ENCODE measurements at regions not wholly inside any gene's neighbourhood (a gene's known extent, or its start where the extent isn't known, plus 50 kb on each side); places are given as distances from the start of the nearest gene placed in this dataset.

DNA sequence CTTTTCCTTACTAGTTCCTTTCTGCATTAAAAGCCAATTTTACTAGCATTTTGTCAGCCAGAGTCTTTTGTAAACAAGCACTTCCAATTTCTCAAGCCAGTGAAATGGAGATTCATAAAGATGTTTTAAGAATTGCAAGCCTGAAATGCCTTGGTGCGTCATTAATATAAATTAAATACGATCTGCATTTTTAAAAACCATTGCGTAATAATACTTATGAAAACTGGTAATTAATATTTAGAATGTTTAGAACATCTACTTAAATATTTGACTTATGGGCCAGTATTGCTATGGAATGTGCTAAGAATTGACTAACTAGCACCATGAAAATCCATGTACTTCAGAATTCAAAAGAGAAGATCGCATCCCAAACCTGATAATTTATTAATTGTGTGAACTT lies 89.1 kb upstream of the PROX1 start:
- H3K4me1 Mint-ChIP-seq (ENCODE audit: unreplicated experiment): no peaks in the 10 kb centered on the region
- H3K9me3 Mint-ChIP-seq (ENCODE audit: unreplicated experiment): no peaks in the 10 kb centered on the region
- H3K36me3 Mint-ChIP-seq (ENCODE audit: unreplicated experiment): no peaks in the 10 kb centered on the region
- no peak for DNase-seq (ENCODE audit: extremely low spot score, unreplicated experiment)
- H3K27me3 Mint-ChIP-seq (ENCODE audit: unreplicated experiment): no peaks in the 10 kb centered on the region
- TF ChIP-seq, protein P1, sequence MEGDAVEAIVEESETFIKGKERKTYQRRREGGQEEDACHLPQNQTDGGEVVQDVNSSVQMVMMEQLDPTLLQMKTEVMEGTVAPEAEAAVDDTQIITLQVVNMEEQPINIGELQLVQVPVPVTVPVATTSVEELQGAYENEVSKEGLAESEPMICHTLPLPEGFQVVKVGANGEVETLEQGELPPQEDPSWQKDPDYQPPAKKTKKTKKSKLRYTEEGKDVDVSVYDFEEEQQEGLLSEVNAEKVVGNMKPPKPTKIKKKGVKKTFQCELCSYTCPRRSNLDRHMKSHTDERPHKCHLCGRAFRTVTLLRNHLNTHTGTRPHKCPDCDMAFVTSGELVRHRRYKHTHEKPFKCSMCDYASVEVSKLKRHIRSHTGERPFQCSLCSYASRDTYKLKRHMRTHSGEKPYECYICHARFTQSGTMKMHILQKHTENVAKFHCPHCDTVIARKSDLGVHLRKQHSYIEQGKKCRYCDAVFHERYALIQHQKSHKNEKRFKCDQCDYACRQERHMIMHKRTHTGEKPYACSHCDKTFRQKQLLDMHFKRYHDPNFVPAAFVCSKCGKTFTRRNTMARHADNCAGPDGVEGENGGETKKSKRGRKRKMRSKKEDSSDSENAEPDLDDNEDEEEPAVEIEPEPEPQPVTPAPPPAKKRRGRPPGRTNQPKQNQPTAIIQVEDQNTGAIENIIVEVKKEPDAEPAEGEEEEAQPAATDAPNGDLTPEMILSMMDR (IDR thresholded peaks at IDR 0.05): no peak
- no peak overlapping the region for H3K4me3 Mint-ChIP-seq (ENCODE audit: unreplicated experiment)
- H3K27ac Mint-ChIP-seq (ENCODE audit: unreplicated experiment): no peak overlapping the region

DNA sequence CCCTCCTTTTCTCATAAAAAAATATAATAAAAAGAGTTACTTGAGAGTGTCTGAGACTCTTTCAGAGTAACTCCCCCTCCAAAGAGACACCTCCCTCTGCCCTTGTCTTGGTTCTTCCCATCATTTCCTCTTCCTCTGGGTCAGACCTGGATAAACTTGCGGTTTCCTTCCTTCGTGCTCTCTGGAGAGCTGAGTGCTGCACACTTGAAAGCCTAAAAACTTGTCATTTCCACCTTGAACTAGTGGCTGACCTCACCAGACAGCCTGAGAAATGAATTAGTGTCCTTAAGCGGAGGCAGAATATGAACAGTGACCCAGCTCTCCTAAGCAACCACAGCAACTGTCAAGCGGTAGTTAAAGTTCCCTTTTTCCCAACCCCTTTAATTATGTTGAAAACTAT lies 88.4 kb upstream of the PROX1 start:
- no peaks in the 10 kb centered on the region for H3K36me3 Mint-ChIP-seq (ENCODE audit: unreplicated experiment)
- no peak for DNase-seq (ENCODE audit: extremely low spot score, unreplicated experiment)
- H3K27ac Mint-ChIP-seq (ENCODE audit: unreplicated experiment): no peak overlapping the region
- H3K27me3 Mint-ChIP-seq (ENCODE audit: unreplicated experiment): no peaks in the 10 kb centered on the region
- H3K4me1 Mint-ChIP-seq (ENCODE audit: unreplicated experiment): no peaks in the 10 kb centered on the region
- no peak overlapping the region for H3K4me3 Mint-ChIP-seq (ENCODE audit: unreplicated experiment)
- H3K9me3 Mint-ChIP-seq (ENCODE audit: unreplicated experiment): no peaks in the 10 kb centered on the region
- TF ChIP-seq, protein P1 (IDR thresholded peaks at IDR 0.05): no peak

DNA sequence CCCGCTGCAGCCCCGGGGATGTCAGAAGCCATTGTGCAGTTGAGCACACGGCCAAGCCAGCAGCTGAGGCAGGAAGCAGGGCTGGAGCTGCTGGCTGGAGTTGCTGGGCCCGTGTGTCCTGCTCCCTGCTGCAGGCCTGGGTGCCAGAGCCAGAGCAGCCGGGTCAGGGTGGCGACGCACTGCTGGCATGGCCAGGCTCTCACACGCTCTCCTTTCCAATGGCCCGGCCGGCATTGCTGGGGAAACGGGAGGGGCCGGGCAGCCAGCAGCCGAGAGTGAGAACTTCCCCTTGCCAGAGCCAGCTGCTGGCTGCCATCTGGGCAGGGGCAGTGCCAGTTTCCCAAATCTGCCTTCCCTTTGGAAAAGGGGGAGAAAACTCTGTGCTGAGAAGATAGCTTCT lies 82.4 kb upstream of the PROX1 start:
- DNase-seq (ENCODE audit: extremely low spot score, unreplicated experiment): no peak
- H3K27me3 Mint-ChIP-seq (ENCODE audit: unreplicated experiment): no peaks in the 10 kb centered on the region
- H3K4me1 Mint-ChIP-seq (ENCODE audit: unreplicated experiment): no peaks in the 10 kb centered on the region
- no peaks in the 10 kb centered on the region for H3K36me3 Mint-ChIP-seq (ENCODE audit: unreplicated experiment)
- no peak overlapping the region for H3K4me3 Mint-ChIP-seq (ENCODE audit: unreplicated experiment)
- no peaks in the 10 kb centered on the region for H3K9me3 Mint-ChIP-seq (ENCODE audit: unreplicated experiment)
- TF ChIP-seq, protein P1 (IDR thresholded peaks at IDR 0.05): no peak
- no peak overlapping the region for H3K27ac Mint-ChIP-seq (ENCODE audit: unreplicated experiment)

DNA sequence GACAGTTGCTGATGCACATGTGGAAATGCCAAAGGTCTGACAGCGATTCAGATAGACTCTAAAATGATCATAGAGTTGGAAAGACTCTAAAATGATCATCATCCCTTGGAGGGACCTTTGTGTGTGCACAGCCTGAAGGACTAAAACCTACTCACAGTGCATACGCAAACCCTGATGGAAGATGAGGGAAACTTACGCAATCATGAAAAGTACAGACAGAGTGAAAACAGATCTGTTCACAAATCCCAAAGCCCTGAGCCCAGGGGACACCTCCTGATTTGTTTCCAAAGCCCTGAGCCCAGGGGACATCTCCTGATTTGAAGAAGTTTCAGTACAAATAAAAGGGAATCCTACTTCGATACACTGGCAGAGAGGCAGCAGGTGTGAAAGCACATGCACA lies 79.3 kb upstream of the PROX1 start:
- H3K27ac Mint-ChIP-seq (ENCODE audit: unreplicated experiment): no peak overlapping the region
- H3K27me3 Mint-ChIP-seq (ENCODE audit: unreplicated experiment): no peaks in the 10 kb centered on the region
- H3K4me1 Mint-ChIP-seq (ENCODE audit: unreplicated experiment): no peaks in the 10 kb centered on the region
- no peak overlapping the region for H3K4me3 Mint-ChIP-seq (ENCODE audit: unreplicated experiment)
- TF ChIP-seq, protein P1 (IDR thresholded peaks at IDR 0.05): no peak
- no peaks in the 10 kb centered on the region for H3K36me3 Mint-ChIP-seq (ENCODE audit: unreplicated experiment)
- no peak for DNase-seq (ENCODE audit: extremely low spot score, unreplicated experiment)
- H3K9me3 Mint-ChIP-seq (ENCODE audit: unreplicated experiment): no peaks in the 10 kb centered on the region

DNA sequence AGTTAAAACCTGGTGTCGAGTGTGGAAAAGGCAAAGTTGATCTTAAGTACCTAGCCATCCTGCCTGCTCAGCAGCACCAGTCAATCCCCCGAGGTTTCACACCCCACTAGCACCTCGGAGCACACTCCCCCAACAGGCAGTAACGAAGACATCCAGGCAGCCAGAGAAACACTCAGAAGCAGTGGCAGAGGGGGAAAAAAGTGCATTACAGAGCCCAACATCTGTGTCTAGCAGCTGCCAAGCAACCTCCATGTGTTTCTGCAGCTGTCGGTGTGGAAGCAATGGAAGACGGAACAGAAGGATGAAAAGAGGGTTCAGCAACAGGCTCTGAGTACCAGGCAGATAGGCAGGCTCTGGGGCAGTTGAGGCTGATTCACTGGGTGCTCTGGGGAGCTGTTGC lies 73.4 kb upstream of the PROX1 start:
- Mint-ChIP-seq H3K36me3 (ENCODE audit: unreplicated experiment) (no peaks in the 10 kb centered on the region), H3K4me1 (ENCODE audit: unreplicated experiment) (no peaks in the 10 kb centered on the region), H3K4me3 (ENCODE audit: unreplicated experiment) (no peak overlapping the region), H3K27me3 (ENCODE audit: unreplicated experiment) (no peaks in the 10 kb centered on the region), H3K9me3 (ENCODE audit: unreplicated experiment) (no peaks in the 10 kb centered on the region), H3K27ac (ENCODE audit: unreplicated experiment) (no peak overlapping the region)
- DNase-seq (ENCODE audit: extremely low spot score, unreplicated experiment): no peak
- TF ChIP-seq, protein P1 (IDR thresholded peaks at IDR 0.05): no peak

Data from osteocyte (in vitro differentiated cells).